ENCODE measurements at regions not wholly inside any gene's neighbourhood (a gene's known extent, or its start where the extent isn't known, plus 50 kb on each side); places are given as distances from the start of the nearest gene placed in this dataset.

- no peak for TF ChIP-seq CREB5 (CRISPR knock-in tag; IDR thresholded peaks at IDR 0.05; ENCODE audit: low read depth)
- TF ChIP-seq SNAI2 (CRISPR knock-in tag; IDR thresholded peaks at IDR 0.05) = no peak
Measured at GRCh38 chr14:38971258-38971921, 131.6 kb downstream of the SEC23A start.

Data from SK-N-SH treated with all-trans-retinoic acid at 6 μM for 48 hours (cell line).